ENCODE measurements at regions not wholly inside any gene's neighbourhood (a gene's known extent, or its start where the extent isn't known, plus 50 kb on each side); places are given as distances from the start of the nearest gene placed in this dataset.

DNA sequence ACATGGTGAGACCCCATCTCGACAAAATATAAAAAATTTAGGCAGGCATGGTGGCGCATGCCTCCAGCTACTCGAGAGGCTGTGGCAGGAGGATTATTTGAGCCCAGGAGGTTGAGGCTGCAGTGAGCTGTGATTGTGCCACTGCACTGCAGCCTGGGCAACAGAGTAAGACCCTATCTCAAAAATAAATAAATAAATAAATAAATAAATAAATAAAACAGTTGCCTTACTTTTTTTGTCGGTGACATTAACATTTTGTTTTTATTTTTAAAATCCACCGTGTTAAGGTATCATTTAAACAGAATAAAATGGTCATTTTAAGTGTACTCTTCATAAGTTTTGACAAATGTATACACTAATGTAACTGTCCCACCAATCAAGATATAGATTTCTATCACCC, 57.0 kb downstream of the RASL11A start:
- TF ChIP-seq, protein P1, sequence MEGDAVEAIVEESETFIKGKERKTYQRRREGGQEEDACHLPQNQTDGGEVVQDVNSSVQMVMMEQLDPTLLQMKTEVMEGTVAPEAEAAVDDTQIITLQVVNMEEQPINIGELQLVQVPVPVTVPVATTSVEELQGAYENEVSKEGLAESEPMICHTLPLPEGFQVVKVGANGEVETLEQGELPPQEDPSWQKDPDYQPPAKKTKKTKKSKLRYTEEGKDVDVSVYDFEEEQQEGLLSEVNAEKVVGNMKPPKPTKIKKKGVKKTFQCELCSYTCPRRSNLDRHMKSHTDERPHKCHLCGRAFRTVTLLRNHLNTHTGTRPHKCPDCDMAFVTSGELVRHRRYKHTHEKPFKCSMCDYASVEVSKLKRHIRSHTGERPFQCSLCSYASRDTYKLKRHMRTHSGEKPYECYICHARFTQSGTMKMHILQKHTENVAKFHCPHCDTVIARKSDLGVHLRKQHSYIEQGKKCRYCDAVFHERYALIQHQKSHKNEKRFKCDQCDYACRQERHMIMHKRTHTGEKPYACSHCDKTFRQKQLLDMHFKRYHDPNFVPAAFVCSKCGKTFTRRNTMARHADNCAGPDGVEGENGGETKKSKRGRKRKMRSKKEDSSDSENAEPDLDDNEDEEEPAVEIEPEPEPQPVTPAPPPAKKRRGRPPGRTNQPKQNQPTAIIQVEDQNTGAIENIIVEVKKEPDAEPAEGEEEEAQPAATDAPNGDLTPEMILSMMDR (IDR thresholded peaks at IDR 0.05; ENCODE audit: extremely low read depth, low read depth, low read length) = no peak
- Histone ChIP-seq H3K4me3 (ENCODE audit: insufficient read depth, low read length) (no peak overlapping the region), H3K36me3 (ENCODE audit: insufficient read depth, low read length) (no peaks in the 10 kb centered on the region), H4K20me1 (ENCODE audit: insufficient read depth, low read length) (no peaks in the 10 kb centered on the region), H3K27me3 (ENCODE audit: insufficient read depth, low read length) (peaks cover 19% of the 10 kb centered on the region), H3K27ac (ENCODE audit: low read depth, low read length) (no peak overlapping the region), H2AFZ (ENCODE audit: low read length) (no peak overlapping the region), H3K79me2 (ENCODE audit: insufficient read depth, low read length) (no peaks in the 10 kb centered on the region), H3K4me1 (ENCODE audit: insufficient read depth, low read length) (no peaks in the 10 kb centered on the region), H3K4me2 (ENCODE audit: insufficient read depth, low read length) (no peak overlapping the region), H3K9me3 (ENCODE audit: low read depth, low read length) (no peaks in the 10 kb centered on the region)
- no peak for DNase-seq (ENCODE audit: insufficient read length, low spot score, missing footprints)

DNA sequence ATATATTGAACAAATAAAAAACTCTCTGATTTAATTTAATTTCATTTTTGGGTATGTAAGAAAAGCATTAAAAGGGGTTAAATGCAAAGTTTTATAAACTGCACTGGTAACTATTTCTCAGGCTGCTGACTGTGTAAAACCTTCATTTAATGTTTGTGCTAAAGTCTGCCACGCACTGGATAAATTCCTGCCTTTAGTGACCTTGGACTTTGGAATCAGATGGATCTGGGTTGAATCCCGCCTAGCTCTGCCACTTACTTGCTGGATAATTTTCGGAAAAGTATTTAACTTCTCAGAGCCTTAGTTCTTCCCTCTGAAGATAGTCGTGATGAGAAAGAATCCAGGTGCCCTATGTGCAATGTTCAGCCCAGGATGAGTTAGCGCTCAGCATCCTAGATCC, 58.6 kb downstream of the RASL11A start:
- Histone ChIP-seq H3K4me1 (ENCODE audit: insufficient read depth, low read length) (no peaks in the 10 kb centered on the region), H3K4me2 (ENCODE audit: insufficient read depth, low read length) (no peak overlapping the region), H4K20me1 (ENCODE audit: insufficient read depth, low read length) (no peaks in the 10 kb centered on the region), H3K4me3 (ENCODE audit: insufficient read depth, low read length) (no peak overlapping the region), H3K36me3 (ENCODE audit: insufficient read depth, low read length) (no peaks in the 10 kb centered on the region), H3K27me3 (ENCODE audit: insufficient read depth, low read length) (peaks cover 19% of the 10 kb centered on the region), H3K79me2 (ENCODE audit: insufficient read depth, low read length) (no peaks in the 10 kb centered on the region), H3K27ac (ENCODE audit: low read depth, low read length) (no peak overlapping the region), H2AFZ (ENCODE audit: low read length) (no peak overlapping the region), H3K9me3 (ENCODE audit: low read depth, low read length) (no peaks in the 10 kb centered on the region)
- TF ChIP-seq, protein P1 (IDR thresholded peaks at IDR 0.05; ENCODE audit: extremely low read depth, low read depth, low read length) = no peak
- no peak for DNase-seq (ENCODE audit: insufficient read length, low spot score, missing footprints)

DNA sequence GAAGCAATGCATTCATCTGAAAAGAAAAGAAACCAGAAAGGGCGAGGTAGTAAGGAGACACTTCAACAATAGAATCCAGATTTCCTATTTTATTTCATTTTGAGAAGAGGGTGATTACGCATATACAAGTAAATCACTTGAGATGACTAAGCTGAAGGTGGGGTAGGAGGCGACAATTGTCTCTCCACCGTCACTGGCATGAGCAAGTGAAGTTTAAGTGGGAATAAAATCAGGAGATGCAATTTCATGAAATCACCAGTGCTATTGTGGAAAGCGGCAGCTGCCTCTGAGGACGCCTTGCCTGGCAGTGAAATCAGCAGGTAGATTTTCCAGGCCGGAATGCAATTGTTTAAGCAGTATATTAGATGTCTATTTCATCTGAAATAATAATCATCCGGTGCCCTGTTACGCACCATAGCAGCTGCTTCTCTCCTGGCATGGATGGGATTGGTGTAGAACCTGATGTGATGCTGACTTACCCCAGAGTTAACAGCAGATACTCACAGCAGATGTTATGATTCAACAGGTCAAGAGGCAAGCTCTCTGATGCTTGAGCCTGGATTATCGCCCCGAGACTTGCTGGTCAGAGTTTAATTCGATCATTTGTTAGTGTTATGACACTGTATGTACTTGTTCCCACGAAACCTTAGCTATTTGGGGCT, 64.3 kb downstream of the RASL11A start:
- H3K9me3 ChIP-seq (ENCODE audit: low read depth, low read length) = no peaks in the 10 kb centered on the region
- H3K4me2 ChIP-seq (ENCODE audit: insufficient read depth, low read length) = no peak overlapping the region
- DNase-seq (ENCODE audit: insufficient read length, low spot score, missing footprints) = no peak
- H3K4me3 ChIP-seq (ENCODE audit: insufficient read depth, low read length) = no peak overlapping the region
- no peaks in the 10 kb centered on the region for H3K36me3 ChIP-seq (ENCODE audit: insufficient read depth, low read length)
- no peak overlapping the region for H3K27ac ChIP-seq (ENCODE audit: low read depth, low read length)
- H2AFZ ChIP-seq (ENCODE audit: low read length) = no peak overlapping the region
- H3K27me3 ChIP-seq (ENCODE audit: insufficient read depth, low read length) = peaks cover 11% of the 10 kb centered on the region
- no peaks in the 10 kb centered on the region for H4K20me1 ChIP-seq (ENCODE audit: insufficient read depth, low read length)
- TF ChIP-seq, protein P1 (IDR thresholded peaks at IDR 0.05; ENCODE audit: extremely low read depth, low read depth, low read length) = no peak
- no peaks in the 10 kb centered on the region for H3K79me2 ChIP-seq (ENCODE audit: insufficient read depth, low read length)
- peaks cover 6% of the 10 kb centered on the region for H3K4me1 ChIP-seq (ENCODE audit: insufficient read depth, low read length)

DNA sequence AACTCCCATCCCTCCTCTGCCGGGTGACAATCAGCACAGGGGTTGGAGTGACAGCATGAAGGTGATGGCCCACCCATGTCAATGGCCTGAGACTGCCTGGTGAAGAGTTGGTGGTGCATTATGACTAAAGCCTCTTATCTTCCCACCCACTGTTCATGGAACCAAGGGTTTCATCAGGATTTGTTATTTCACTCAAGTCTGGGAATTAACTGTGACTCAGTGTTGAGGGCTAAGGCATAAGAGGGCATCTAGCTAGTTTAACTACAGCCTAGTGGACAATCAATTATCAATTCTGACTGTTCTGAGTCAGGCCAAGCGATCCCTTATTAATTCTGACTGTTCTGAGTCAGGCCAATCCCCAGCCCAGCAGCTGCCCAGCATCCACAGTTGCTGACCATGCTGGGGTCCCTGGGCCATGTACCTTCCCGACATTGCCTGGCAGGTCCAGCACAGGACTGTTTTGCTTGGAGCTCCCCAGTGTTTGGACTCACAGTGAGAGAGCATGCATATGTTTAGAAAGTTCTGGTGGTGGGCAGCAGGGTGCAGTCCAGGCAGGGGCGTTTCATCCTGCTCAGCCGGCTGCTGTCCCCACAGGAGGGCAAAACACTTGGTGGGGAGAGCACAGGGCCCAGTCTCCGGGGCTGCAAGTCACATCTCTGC, 65.5 kb downstream of the RASL11A start:
- TF ChIP-seq, protein P1 (IDR thresholded peaks at IDR 0.05; ENCODE audit: extremely low read depth, low read depth, low read length) = no peak
- H4K20me1 ChIP-seq (ENCODE audit: insufficient read depth, low read length) = no peaks in the 10 kb centered on the region
- H3K4me3 ChIP-seq (ENCODE audit: insufficient read depth, low read length) = no peak overlapping the region
- no peaks in the 10 kb centered on the region for H3K36me3 ChIP-seq (ENCODE audit: insufficient read depth, low read length)
- peaks cover 6% of the 10 kb centered on the region for H3K4me1 ChIP-seq (ENCODE audit: insufficient read depth, low read length)
- H2AFZ ChIP-seq (ENCODE audit: low read length) = no peak overlapping the region
- H3K27ac ChIP-seq (ENCODE audit: low read depth, low read length) = no peak overlapping the region
- no peak for DNase-seq (ENCODE audit: insufficient read length, low spot score, missing footprints)
- no peaks in the 10 kb centered on the region for H3K79me2 ChIP-seq (ENCODE audit: insufficient read depth, low read length)
- no peaks in the 10 kb centered on the region for H3K9me3 ChIP-seq (ENCODE audit: low read depth, low read length)
- H3K27me3 ChIP-seq (ENCODE audit: insufficient read depth, low read length) = peaks cover 4% of the 10 kb centered on the region
- no peak overlapping the region for H3K4me2 ChIP-seq (ENCODE audit: insufficient read depth, low read length)
